RWPE2 (cell line): ENCODE measurements at regions not wholly inside any gene's neighbourhood (a gene's known extent, or its start where the extent isn't known, plus 50 kb on each side); places are given as distances from the start of the nearest gene placed in this dataset.
"Not testable (repeated sequence)": the region's sequence is repeated elsewhere in the genome, so short reads cannot be mapped to it uniquely, and the experiment has no call there.

ENCODE experiments used
- ATAC-seq: fragments of 200-7000 bp; cut with Tn5 transposase; 3 replicates; pipeline ENCODE4 v1.9.1; 2021; ENCODE audit warnings: low read depth
- DNase-seq: peaks from one replicate; pipeline ENCODE4 v3.0.0-alpha.2; 2020; ENCODE audit warnings: low spot score
- H3K27ac ChIP-seq: fragments of 450-650 bp; 2 replicates; pipeline ENCODE4 v1.5.1; 2017; ENCODE audit warnings: mild to moderate bottlenecking; ENCODE audit not compliant: poor library complexity, severe bottlenecking
- H3K27me3 ChIP-seq: fragments of 250-450 bp; sonication (Bioruptor Pico); 2 replicates; pipeline ENCODE4 v1.5.1; 2021; ENCODE audit warnings: mild to moderate bottlenecking, moderate library complexity; ENCODE audit not compliant: insufficient read depth, poor library complexity, severe bottlenecking
- H3K36me3 ChIP-seq: fragments of 250-450 bp; sonication (Bioruptor Pico); 2 replicates; pipeline ENCODE4 v1.5.1; 2020; ENCODE audit warnings: low read depth, mild to moderate bottlenecking, moderate library complexity
- H3K4me1 ChIP-seq: fragments of 250-450 bp; sonication (Bioruptor Pico); 2 replicates; pipeline ENCODE4 v1.5.1; 2021; ENCODE audit warnings: mild to moderate bottlenecking, moderate library complexity; ENCODE audit not compliant: insufficient read depth, poor library complexity, severe bottlenecking
- H3K4me3 ChIP-seq: fragments of 250-450 bp; sonication (Bioruptor Pico); 2 replicates; pipeline ENCODE4 v1.5.1; 2021; ENCODE audit warnings: mild to moderate bottlenecking, moderate library complexity; ENCODE audit not compliant: severe bottlenecking
- H3K9me3 ChIP-seq: fragments of 250-450 bp; sonication (Bioruptor Pico); 2 replicates; pipeline ENCODE4 v1.5.1; 2021; ENCODE audit warnings: mild to moderate bottlenecking, moderate library complexity; ENCODE audit not compliant: severe bottlenecking
- CTCF ChIP-seq: fragments of 450-650 bp; IDR thresholded peaks from one replicate; pipeline ENCODE4 v1.5.1; 2017; ENCODE audit warnings: mild to moderate bottlenecking, moderate library complexity; ENCODE audit not compliant: poor library complexity, severe bottlenecking

- Histone ChIP-seq H3K36me3 (no peaks in the 10 kb centered on the region), H3K4me1 (no peaks in the 10 kb centered on the region), H3K27ac (no peak overlapping the region), H3K4me3 (no peak overlapping the region), H3K27me3 (no peaks in the 10 kb centered on the region), H3K9me3 (no peaks in the 10 kb centered on the region)
- no peak for DNase-seq
- no peak for ATAC-seq
- no peak for TF ChIP-seq CTCF
Observed at GRCh38 chr2:57209799-57210198, 836.8 kb upstream of the VRK2 start.

GRCh38 chr2:57210855-57211254, 835.8 kb upstream of the VRK2 start:
- Histone ChIP-seq H3K4me3 (no peak overlapping the region), H3K27ac (no peak overlapping the region), H3K27me3 (no peaks in the 10 kb centered on the region), H3K36me3 (no peaks in the 10 kb centered on the region), H3K4me1 (no peaks in the 10 kb centered on the region), H3K9me3 (no peaks in the 10 kb centered on the region)
- TF ChIP-seq CTCF: no peak
- ATAC-seq: no peak
- no peak for DNase-seq

GRCh38 chr2:57217013-57217412, 829.6 kb upstream of the VRK2 start:
- no peak for TF ChIP-seq CTCF
- no peaks in the 10 kb centered on the region for H3K9me3 ChIP-seq
- H3K4me3 ChIP-seq: no peak overlapping the region
- DNase-seq: no peak
- no peaks in the 10 kb centered on the region for H3K4me1 ChIP-seq
- no peaks in the 10 kb centered on the region for H3K27me3 ChIP-seq
- no peak for ATAC-seq
- no peak overlapping the region for H3K27ac ChIP-seq
- H3K36me3 ChIP-seq: no peaks in the 10 kb centered on the region

GRCh38 chr2:57218206-57218605, 828.4 kb upstream of the VRK2 start:
- Histone ChIP-seq H3K27me3 (no peaks in the 10 kb centered on the region), H3K27ac (no peak overlapping the region), H3K9me3 (no peaks in the 10 kb centered on the region), H3K4me1 (no peaks in the 10 kb centered on the region), H3K4me3 (no peak overlapping the region), H3K36me3 (no peaks in the 10 kb centered on the region)
- TF ChIP-seq CTCF: no peak
- ATAC-seq (no peak), DNase-seq (no peak)

GRCh38 chr2:57229706-57230105, 816.9 kb upstream of the VRK2 start:
- not testable (repeated sequence) for H3K4me3 ChIP-seq, H3K27me3 ChIP-seq, DNase-seq, H3K36me3 ChIP-seq, ATAC-seq, H3K9me3 ChIP-seq, H3K27ac ChIP-seq, H3K4me1 ChIP-seq

GRCh38 chr2:57232341-57232740, 814.3 kb upstream of the VRK2 start:
- ATAC-seq, H3K27ac ChIP-seq, H3K27me3 ChIP-seq, H3K9me3 ChIP-seq, H3K4me3 ChIP-seq, H3K4me1 ChIP-seq, DNase-seq, H3K36me3 ChIP-seq: not testable (repeated sequence)

GRCh38 chr2:57251495-57251894, 795.1 kb upstream of the VRK2 start:
- not testable (repeated sequence) for H3K9me3 ChIP-seq, H3K4me3 ChIP-seq, H3K27me3 ChIP-seq, ATAC-seq, H3K36me3 ChIP-seq, H3K4me1 ChIP-seq, H3K27ac ChIP-seq, DNase-seq

GRCh38 chr2:57276408-57276807, 770.2 kb upstream of the VRK2 start:
- not testable (repeated sequence) for H3K36me3 ChIP-seq, H3K9me3 ChIP-seq, ATAC-seq, H3K4me3 ChIP-seq, H3K27me3 ChIP-seq, DNase-seq, H3K27ac ChIP-seq, H3K4me1 ChIP-seq
